Prostate gland (tissue), 2 donors: ENCODE measurements at regions not wholly inside any gene's neighbourhood (a gene's known extent, or its start where the extent isn't known, plus 50 kb on each side); places are given as distances from the start of the nearest gene placed in this dataset.

ENCODE experiments used
- POLR2A ChIP-seq: fragments of 450-650 bp; IDR thresholded peaks from one replicate; pipeline ENCODE4 v1.6.1; 2016; ENCODE audit warnings: antibody characterized with exemption, mild to moderate bottlenecking
- POLR2AphosphoS5 ChIP-seq: sonication (generic); formaldehyde crosslinking; IDR thresholded peaks from one replicate; pipeline ENCODE4 v1.6.1; 2017; ENCODE audit warnings: antibody characterized with exemption
- TF ChIP-seq, protein P1 (sequence below), 4 experiments: fragments of 200-600 bp in 2 of 4; fragments of 450-650 bp in 2 of 4; sonication (generic) in 2 of 4; IDR thresholded peaks; 1 replicate in 3 of 4; 2 replicates in 1 of 4; pipeline ENCODE4 v1.5.1; 2016 to 2019; ENCODE audit warnings: antibody characterized with exemption in 4 of 4, mild to moderate bottlenecking in 2 of 4, moderate library complexity in 2 of 4

DNA sequence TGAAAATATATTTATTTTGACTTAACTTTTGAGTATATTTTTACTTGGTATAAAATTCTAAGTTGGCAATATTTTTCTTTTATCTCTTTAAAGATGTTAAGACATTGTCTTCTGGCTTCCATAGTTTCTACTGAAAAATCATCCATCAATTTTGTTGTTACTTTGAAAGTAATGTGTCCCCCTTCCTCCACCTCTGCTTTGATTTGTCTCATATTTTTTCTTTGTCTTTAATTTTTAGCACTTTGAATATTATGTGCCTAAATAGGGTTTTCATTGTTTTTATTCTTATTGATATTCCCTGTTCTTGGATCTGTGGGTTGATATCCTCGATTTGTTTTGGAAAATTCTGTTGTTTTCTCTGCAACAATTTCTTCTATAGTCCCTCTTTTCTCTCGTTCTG is 157.4 kb downstream of the CD47 start:
- TF ChIP-seq, protein P1, sequence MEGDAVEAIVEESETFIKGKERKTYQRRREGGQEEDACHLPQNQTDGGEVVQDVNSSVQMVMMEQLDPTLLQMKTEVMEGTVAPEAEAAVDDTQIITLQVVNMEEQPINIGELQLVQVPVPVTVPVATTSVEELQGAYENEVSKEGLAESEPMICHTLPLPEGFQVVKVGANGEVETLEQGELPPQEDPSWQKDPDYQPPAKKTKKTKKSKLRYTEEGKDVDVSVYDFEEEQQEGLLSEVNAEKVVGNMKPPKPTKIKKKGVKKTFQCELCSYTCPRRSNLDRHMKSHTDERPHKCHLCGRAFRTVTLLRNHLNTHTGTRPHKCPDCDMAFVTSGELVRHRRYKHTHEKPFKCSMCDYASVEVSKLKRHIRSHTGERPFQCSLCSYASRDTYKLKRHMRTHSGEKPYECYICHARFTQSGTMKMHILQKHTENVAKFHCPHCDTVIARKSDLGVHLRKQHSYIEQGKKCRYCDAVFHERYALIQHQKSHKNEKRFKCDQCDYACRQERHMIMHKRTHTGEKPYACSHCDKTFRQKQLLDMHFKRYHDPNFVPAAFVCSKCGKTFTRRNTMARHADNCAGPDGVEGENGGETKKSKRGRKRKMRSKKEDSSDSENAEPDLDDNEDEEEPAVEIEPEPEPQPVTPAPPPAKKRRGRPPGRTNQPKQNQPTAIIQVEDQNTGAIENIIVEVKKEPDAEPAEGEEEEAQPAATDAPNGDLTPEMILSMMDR (IDR thresholded peaks at IDR 0.05), result no peak
- TF ChIP-seq POLR2AphosphoS5, result no peak
- no peak for TF ChIP-seq POLR2A
